Epithelial cell of esophagus (primary cell): ENCODE measurements at regions not wholly inside any gene's neighbourhood (a gene's known extent, or its start where the extent isn't known, plus 50 kb on each side); places are given as distances from the start of the nearest gene placed in this dataset.

ENCODE experiments used
- DNase-seq: peaks from one replicate; pipeline ENCODE4 v3.0.0; 2010; ENCODE audit warnings: low read depth
- H3K4me3 ChIP-seq: 2 replicates; pipeline ENCODE4 v1.5.1; 2011; ENCODE audit warnings: mild to moderate bottlenecking, low read length, control low read depth
- TF ChIP-seq, protein P1 (sequence below): IDR thresholded peaks from 2 replicates; pipeline ENCODE4 v1.5.1; 2011; ENCODE audit warnings: low read depth, mild to moderate bottlenecking, low read length, control low read depth, inconsistent platforms; ENCODE audit not compliant: insufficient read depth; ENCODE audit errors: missing control alignments

GRCh38 chr3:168219530-168219929 lies 123.8 kb upstream of the GOLIM4 start:
- no peak overlapping the region for H3K4me3 ChIP-seq
- no peak for DNase-seq
- TF ChIP-seq, protein P1, sequence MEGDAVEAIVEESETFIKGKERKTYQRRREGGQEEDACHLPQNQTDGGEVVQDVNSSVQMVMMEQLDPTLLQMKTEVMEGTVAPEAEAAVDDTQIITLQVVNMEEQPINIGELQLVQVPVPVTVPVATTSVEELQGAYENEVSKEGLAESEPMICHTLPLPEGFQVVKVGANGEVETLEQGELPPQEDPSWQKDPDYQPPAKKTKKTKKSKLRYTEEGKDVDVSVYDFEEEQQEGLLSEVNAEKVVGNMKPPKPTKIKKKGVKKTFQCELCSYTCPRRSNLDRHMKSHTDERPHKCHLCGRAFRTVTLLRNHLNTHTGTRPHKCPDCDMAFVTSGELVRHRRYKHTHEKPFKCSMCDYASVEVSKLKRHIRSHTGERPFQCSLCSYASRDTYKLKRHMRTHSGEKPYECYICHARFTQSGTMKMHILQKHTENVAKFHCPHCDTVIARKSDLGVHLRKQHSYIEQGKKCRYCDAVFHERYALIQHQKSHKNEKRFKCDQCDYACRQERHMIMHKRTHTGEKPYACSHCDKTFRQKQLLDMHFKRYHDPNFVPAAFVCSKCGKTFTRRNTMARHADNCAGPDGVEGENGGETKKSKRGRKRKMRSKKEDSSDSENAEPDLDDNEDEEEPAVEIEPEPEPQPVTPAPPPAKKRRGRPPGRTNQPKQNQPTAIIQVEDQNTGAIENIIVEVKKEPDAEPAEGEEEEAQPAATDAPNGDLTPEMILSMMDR: no peak

DNA sequence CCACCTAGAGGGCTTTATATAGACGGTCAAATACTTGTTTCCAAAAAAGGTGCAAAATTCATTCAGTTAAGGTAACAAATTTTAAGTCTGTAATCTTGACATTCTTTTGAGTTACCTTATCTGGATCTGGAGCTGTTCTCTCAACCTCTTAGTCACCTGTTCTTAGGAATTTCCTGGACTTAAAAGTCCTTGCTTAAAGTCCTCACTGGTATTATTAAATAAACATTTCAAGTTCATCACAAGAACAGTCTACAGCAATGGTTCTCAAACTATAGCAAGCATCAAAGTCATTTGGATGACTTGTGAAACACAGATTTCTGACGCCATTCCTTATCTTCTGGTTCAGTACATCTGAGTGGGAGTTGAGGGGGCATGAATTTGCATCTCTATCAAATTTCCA lies 122.9 kb upstream of the GOLIM4 start:
- no peak overlapping the region for H3K4me3 ChIP-seq
- TF ChIP-seq, protein P1: no peak

GRCh38 chr3:168216851-168217250 lies 121.1 kb upstream of the GOLIM4 start:
- TF ChIP-seq, protein P1: no peak
- DNase-seq: no peak
- H3K4me3 ChIP-seq: no peak overlapping the region

More for the DNA sequence above, 122.9 kb upstream of the GOLIM4 start:
- no peak for DNase-seq

DNA sequence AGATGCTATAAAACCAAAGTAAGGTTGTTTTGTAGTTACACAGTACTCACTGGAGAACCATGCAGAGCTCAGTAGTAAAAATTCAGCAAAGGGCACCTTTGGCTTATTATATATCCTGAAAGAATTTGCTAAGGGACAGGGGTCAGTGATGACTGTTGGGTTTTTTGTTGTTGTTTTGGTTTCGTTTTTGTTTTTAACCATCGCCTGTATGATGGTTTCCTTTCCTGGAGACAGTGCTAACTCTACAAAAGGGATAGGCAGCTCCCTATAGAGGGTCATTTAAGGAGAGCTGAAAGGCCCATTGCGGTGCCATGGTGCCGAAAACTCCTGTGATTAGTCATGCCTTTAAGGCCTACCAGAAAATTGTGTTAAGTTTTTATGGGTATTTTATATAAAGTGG lies 118.2 kb upstream of the GOLIM4 start:
- TF ChIP-seq, protein P1: no peak
- DNase-seq: no peak
- H3K4me3 ChIP-seq: no peak overlapping the region

GRCh38 chr3:168212664-168213285 lies 117.1 kb upstream of the GOLIM4 start:
- H3K4me3 ChIP-seq: no peak overlapping the region
- TF ChIP-seq, protein P1: no peak
- DNase-seq: no peak

DNA sequence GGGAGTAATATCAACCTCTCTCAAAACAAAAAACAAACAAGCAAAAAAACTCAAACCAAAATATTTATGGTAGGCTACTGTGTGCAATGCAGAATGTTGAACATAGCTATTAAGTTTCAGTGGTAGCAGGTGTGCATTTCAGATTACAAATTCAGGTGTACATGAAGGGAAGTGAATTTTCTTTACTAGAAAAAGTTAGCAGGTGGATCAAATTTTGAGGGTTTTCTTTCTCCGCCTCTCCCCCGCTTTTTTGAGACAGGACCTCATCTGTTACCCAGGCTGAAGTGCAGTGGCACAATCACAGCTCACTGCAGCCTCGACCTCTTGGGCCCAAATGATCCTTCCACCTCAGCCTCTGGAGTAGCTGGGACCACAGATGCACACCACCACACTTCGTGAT lies 109.7 kb upstream of the GOLIM4 start:
- TF ChIP-seq, protein P1: no peak
- no peak overlapping the region for H3K4me3 ChIP-seq
- DNase-seq: no peak

DNA sequence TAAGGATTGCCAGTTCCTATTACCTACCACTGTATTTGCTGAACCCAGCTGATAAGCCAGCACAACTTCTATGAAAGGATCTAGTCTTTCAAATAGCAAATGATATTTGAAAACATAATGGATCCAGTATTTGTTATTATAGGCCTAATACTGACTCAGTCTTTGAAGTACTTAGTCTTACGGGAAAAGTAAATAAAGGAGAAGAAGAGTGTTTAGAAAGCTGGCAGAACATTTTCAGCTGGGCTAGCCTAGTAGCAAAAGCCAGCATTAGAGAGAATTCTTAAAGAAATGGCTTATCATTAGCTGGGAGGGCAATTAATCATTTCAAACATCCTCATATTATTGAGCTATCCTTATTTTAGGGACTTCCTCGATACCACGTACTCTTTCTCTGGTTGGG lies 101.4 kb upstream of the GOLIM4 start:
- DNase-seq: no peak
- TF ChIP-seq, protein P1: no peak
- H3K4me3 ChIP-seq: no peak overlapping the region
